Spleen (tissue), 7 donors: ENCODE measurements at regions not wholly inside any gene's neighbourhood (a gene's known extent, or its start where the extent isn't known, plus 50 kb on each side); places are given as distances from the start of the nearest gene placed in this dataset.

Experiments used
- POLR2AphosphoS5 ChIP-seq, 3 donors: sonication (generic); formaldehyde crosslinking; IDR thresholded peaks; one replicate each; pipeline ENCODE4 v1.5.1; 2017; ENCODE audit warnings: antibody characterized with exemption in 3 of 3
- TF ChIP-seq, protein P1 (sequence below), 11 experiments: fragments of 200-600 bp in 7 of 11; fragments of 450-650 bp in 4 of 11; sonication (generic) in 4 of 11; IDR thresholded peaks in 8 of 11; conservative IDR thresholded peaks in 3 of 11; 1 replicate in 7 of 11; 2 replicates in 4 of 11; pipeline versions ENCODE4 v1.4.0 to v1.8.0; 2016 to 2021; ENCODE audit warnings: antibody characterized with exemption in 11 of 11, inconsistent platforms in 4 of 11, mild to moderate bottlenecking in 1 of 11
- donor health status: DM: no; HTN: no; CAD: no; lungs with moderate emphysema.
- donor health status: DM: no; HTN: no; CAD: no.
- donor health status: DM: no; HTN: no; CAD: no.

DNA sequence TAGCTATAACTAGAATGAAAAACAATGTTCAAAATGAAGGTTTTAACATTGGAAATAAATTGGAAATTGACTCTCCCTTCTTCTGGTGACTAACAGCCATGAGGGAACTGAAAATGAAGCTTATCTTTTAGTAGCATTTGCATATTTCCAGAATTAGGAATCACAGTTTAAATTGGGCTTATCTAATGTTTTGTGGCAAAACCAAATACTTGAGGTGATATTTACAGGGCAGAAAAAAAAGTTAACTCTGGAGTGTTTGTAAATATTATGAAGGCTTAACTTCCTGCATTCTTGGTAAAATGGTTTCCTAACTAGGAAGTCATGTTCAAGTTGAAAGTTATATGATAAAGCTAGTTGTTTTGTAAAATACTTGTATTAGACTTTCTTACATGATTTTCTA is 96.4 kb upstream of the SOX9 start:
- no peak for TF ChIP-seq POLR2AphosphoS5 (IDR thresholded peaks at IDR 0.05)
- TF ChIP-seq, protein P1, sequence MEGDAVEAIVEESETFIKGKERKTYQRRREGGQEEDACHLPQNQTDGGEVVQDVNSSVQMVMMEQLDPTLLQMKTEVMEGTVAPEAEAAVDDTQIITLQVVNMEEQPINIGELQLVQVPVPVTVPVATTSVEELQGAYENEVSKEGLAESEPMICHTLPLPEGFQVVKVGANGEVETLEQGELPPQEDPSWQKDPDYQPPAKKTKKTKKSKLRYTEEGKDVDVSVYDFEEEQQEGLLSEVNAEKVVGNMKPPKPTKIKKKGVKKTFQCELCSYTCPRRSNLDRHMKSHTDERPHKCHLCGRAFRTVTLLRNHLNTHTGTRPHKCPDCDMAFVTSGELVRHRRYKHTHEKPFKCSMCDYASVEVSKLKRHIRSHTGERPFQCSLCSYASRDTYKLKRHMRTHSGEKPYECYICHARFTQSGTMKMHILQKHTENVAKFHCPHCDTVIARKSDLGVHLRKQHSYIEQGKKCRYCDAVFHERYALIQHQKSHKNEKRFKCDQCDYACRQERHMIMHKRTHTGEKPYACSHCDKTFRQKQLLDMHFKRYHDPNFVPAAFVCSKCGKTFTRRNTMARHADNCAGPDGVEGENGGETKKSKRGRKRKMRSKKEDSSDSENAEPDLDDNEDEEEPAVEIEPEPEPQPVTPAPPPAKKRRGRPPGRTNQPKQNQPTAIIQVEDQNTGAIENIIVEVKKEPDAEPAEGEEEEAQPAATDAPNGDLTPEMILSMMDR (IDR thresholded peaks at IDR 0.05 in 8 of 11, conservative IDR thresholded peaks at IDR 0.05 in 3 of 11): no peak
